Endothelial cell (in vitro differentiated cells): ENCODE measurements at regions not wholly inside any gene's neighbourhood (a gene's known extent, or its start where the extent isn't known, plus 50 kb on each side); places are given as distances from the start of the nearest gene placed in this dataset.
A peak's percentile ranks its signal among the peaks of the same experiment; 100 is the strongest.

Experiments
- DNase-seq: peaks from one replicate; pipeline ENCODE4 v3.0.0; 2021; ENCODE audit warnings: low spot score
- H3K27ac Mint-ChIP-seq: one replicate; pipeline ENCODE4 v1.8.0; 2021; ENCODE audit warnings: mixed read lengths, inconsistent platforms; ENCODE audit not compliant: unreplicated experiment
- H3K27me3 Mint-ChIP-seq: one replicate; pipeline ENCODE4 v1.8.0; 2021; ENCODE audit warnings: mild to moderate bottlenecking, moderate library complexity, mixed read lengths, inconsistent platforms; ENCODE audit not compliant: unreplicated experiment
- H3K36me3 Mint-ChIP-seq: one replicate; pipeline ENCODE4 v1.8.0; 2021; ENCODE audit warnings: mild to moderate bottlenecking, low read depth, mixed read lengths, inconsistent platforms; ENCODE audit not compliant: unreplicated experiment
- H3K4me1 Mint-ChIP-seq: one replicate; pipeline ENCODE4 v1.8.0; 2021; ENCODE audit warnings: mild to moderate bottlenecking, mixed read lengths, inconsistent platforms; ENCODE audit not compliant: unreplicated experiment
- H3K4me3 Mint-ChIP-seq: one replicate; pipeline ENCODE4 v1.8.0; 2021; ENCODE audit warnings: mild to moderate bottlenecking, mixed read lengths, inconsistent platforms; ENCODE audit not compliant: unreplicated experiment
- H3K9me3 Mint-ChIP-seq: one replicate; pipeline ENCODE4 v1.8.0; 2021; ENCODE audit warnings: mixed read lengths, inconsistent platforms; ENCODE audit not compliant: unreplicated experiment
- TF ChIP-seq, protein P1 (sequence below): fragments of 200-600 bp; sonication (generic); IDR thresholded peaks from one replicate; pipeline ENCODE4 v1.5.0; 2021; ENCODE audit warnings: antibody characterized with exemption; ENCODE audit not compliant: unreplicated experiment

GRCh38 chr22:27298332-27298731 lies 503.2 kb downstream of the MN1 start:
- Mint-ChIP-seq H3K27me3 (peaks cover 7% of the 10 kb centered on the region), H3K9me3 (no peaks in the 10 kb centered on the region), H3K4me1 (peaks cover 36% of the 10 kb centered on the region), H3K4me3 (no peak overlapping the region), H3K36me3 (no peaks in the 10 kb centered on the region), H3K27ac (no peak overlapping the region)
- DNase-seq: no peak
- TF ChIP-seq, protein P1, sequence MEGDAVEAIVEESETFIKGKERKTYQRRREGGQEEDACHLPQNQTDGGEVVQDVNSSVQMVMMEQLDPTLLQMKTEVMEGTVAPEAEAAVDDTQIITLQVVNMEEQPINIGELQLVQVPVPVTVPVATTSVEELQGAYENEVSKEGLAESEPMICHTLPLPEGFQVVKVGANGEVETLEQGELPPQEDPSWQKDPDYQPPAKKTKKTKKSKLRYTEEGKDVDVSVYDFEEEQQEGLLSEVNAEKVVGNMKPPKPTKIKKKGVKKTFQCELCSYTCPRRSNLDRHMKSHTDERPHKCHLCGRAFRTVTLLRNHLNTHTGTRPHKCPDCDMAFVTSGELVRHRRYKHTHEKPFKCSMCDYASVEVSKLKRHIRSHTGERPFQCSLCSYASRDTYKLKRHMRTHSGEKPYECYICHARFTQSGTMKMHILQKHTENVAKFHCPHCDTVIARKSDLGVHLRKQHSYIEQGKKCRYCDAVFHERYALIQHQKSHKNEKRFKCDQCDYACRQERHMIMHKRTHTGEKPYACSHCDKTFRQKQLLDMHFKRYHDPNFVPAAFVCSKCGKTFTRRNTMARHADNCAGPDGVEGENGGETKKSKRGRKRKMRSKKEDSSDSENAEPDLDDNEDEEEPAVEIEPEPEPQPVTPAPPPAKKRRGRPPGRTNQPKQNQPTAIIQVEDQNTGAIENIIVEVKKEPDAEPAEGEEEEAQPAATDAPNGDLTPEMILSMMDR: no peak

DNA sequence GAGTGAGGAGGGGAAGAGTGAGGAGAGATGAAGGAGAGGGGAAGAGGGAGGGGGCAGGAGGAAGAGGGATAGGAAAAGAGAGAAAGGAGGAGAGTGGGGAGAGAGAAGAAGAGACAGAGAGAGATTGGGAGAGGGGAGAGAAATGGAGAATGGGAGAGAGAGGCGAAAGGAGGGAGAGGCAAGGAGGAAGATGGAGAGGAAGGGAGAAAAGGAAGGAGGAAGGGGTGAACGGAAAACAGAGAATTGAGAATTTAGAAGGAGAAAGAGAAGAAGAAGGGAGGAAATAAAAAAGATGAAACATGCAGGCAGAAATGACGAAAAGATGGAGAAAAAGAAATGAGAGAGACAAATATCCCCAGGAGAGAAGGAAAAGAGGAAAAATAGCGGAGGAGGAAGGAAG lies 502.8 kb downstream of the MN1 start:
- Mint-ChIP-seq H3K4me3 (peak overlapping the region; percentile 9), H3K36me3 (no peaks in the 10 kb centered on the region), H3K27me3 (peaks cover 7% of the 10 kb centered on the region), H3K9me3 (no peaks in the 10 kb centered on the region), H3K4me1 (peaks cover 36% of the 10 kb centered on the region), H3K27ac (peak overlapping the region; percentile 2)
- no peak for DNase-seq
- TF ChIP-seq, protein P1: no peak

DNA sequence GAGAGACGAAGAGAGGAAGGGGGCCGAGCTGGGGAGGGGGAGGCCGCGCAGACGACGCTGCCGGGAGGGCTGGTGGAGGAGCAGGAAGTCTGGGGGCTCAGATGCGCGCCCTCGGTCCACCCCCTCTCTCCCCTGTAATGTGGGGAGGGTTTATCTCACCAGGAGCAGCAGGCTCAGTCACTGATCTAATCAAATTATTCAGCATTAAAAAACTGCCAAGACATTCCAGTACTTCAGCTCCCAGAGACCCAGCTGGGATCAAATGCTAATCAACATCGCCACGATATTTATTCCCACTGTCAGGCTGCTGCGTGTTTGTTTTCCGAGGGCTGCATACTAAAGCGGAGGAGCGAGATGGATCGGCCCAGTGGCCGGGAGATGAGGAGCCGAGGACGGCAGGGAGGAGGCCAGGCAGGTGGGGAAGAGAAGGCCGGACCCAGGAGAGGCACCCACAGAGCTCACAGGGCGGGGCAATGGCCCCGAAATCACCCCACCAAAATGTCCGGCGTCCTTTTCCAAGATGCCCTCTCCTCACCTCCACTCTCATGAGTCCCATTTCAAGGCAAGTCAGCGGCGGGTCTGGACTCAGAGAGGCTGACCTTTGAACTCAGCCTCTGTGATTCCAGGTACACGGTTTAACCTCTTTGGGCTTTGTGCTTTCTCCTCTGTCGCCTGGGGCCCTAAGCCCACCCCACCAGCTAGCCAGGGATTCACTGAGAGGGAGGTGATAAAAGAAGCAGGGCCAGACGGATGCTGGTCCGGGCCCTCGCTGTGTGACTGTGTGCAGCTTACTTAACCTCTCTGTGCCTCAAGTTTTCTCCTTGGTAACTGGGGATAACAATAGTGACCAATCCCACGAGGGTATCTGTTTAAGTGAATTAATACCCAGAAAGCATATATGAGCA lies 502.1 kb downstream of the MN1 start:
- H3K27me3 Mint-ChIP-seq: peaks cover 7% of the 10 kb centered on the region
- H3K27ac Mint-ChIP-seq: peak overlapping the region; percentile 13
- peak overlapping the region; percentile 43 for H3K4me3 Mint-ChIP-seq
- TF ChIP-seq, protein P1: no peak
- no peak for DNase-seq
- H3K36me3 Mint-ChIP-seq: no peaks in the 10 kb centered on the region
- no peaks in the 10 kb centered on the region for H3K9me3 Mint-ChIP-seq
- peaks cover 36% of the 10 kb centered on the region for H3K4me1 Mint-ChIP-seq

GRCh38 chr22:27300536-27301285 lies 500.8 kb downstream of the MN1 start:
- Mint-ChIP-seq H3K9me3 (no peaks in the 10 kb centered on the region), H3K27ac (no peak overlapping the region), H3K4me3 (no peak overlapping the region), H3K36me3 (no peaks in the 10 kb centered on the region), H3K27me3 (peaks cover 5% of the 10 kb centered on the region), H3K4me1 (peaks cover 36% of the 10 kb centered on the region)
- TF ChIP-seq, protein P1: no peak
- no peak for DNase-seq
